DND-41 (cell line): ENCODE measurements at regions not wholly inside any gene's neighbourhood (a gene's known extent, or its start where the extent isn't known, plus 50 kb on each side); places are given as distances from the start of the nearest gene placed in this dataset.

Experiments
- ATAC-seq: fragments of 200-7000 bp; cut with Tn5 transposase; 3 replicates; pipeline ENCODE4 v1.9.1; 2021; ENCODE audit warnings: low read depth; ENCODE audit not compliant: insufficient read depth
- DNase-seq: peaks from one replicate; pipeline ENCODE4 v3.0.0-alpha.2; 2020
- H2AFZ ChIP-seq: 2 replicates; pipeline ENCODE4 v1.6.0; 2012; ENCODE audit warnings: low read depth, low read length
- H3K27ac ChIP-seq: 2 replicates; pipeline ENCODE4 v1.5.1; 2012; ENCODE audit warnings: low read length, inconsistent platforms
- H3K27me3 ChIP-seq: fragments of 200-600 bp; sonication (generic); 2 replicates; pipeline ENCODE4 v1.6.0; 2012; ENCODE audit warnings: low read length, mild to moderate bottlenecking, inconsistent platforms; ENCODE audit not compliant: insufficient read depth, poor library complexity
- H3K36me3 ChIP-seq: 2 replicates; pipeline ENCODE4 v1.5.1; 2012; ENCODE audit warnings: low read length, inconsistent platforms; ENCODE audit not compliant: insufficient read depth
- H3K4me1 ChIP-seq: 2 replicates; pipeline ENCODE4 v1.5.1; 2012; ENCODE audit warnings: mild to moderate bottlenecking, low read length; ENCODE audit not compliant: insufficient read depth
- H3K4me2 ChIP-seq: 2 replicates; pipeline ENCODE4 v1.6.0; 2012; ENCODE audit warnings: mild to moderate bottlenecking, moderate library complexity, low read length, inconsistent platforms; ENCODE audit not compliant: insufficient read depth
- H3K4me3 ChIP-seq, 2 experiments: fragments of 200-600 bp in 1 of 2; shearing (Covaris generic) in 1 of 2; 2 replicates each; pipeline ENCODE4 v1.5.1; 2012 to 2016; ENCODE audit warnings: inconsistent platforms in 2 of 2, low read length in 2 of 2, mild to moderate bottlenecking in 2 of 2, low read depth in 1 of 2, moderate library complexity in 1 of 2
- H3K79me2 ChIP-seq: 2 replicates; pipeline ENCODE4 v1.6.0; 2012; ENCODE audit warnings: low read length, inconsistent platforms; ENCODE audit not compliant: insufficient read depth
- H3K9ac ChIP-seq: 2 replicates; pipeline ENCODE4 v1.6.0; 2012; ENCODE audit warnings: low read depth, mild to moderate bottlenecking, inconsistent platforms, low read length, moderate library complexity
- H3K9me3 ChIP-seq: 2 replicates; pipeline ENCODE4 v1.5.1; 2012; ENCODE audit warnings: low read length, moderate library complexity, mild to moderate bottlenecking, inconsistent platforms; ENCODE audit not compliant: insufficient read depth, severe bottlenecking
- H4K20me1 ChIP-seq: 2 replicates; pipeline ENCODE4 v1.6.0; 2012; ENCODE audit warnings: low read length; ENCODE audit not compliant: insufficient read depth
- CTCF ChIP-seq: IDR thresholded peaks from 2 replicates; pipeline ENCODE4 v1.5.1; 2012; ENCODE audit warnings: borderline replicate concordance, low read length, moderate library complexity, mild to moderate bottlenecking; ENCODE audit not compliant: poor library complexity, severe bottlenecking; ENCODE audit errors: extremely low read depth
- EZH2 ChIP-seq: IDR thresholded peaks from 3 replicates; pipeline ENCODE4 v1.6.1; 2012; ENCODE audit warnings: borderline replicate concordance, low read depth, mild to moderate bottlenecking, moderate library complexity, low read length, inconsistent platforms; ENCODE audit not compliant: severe bottlenecking

DNA sequence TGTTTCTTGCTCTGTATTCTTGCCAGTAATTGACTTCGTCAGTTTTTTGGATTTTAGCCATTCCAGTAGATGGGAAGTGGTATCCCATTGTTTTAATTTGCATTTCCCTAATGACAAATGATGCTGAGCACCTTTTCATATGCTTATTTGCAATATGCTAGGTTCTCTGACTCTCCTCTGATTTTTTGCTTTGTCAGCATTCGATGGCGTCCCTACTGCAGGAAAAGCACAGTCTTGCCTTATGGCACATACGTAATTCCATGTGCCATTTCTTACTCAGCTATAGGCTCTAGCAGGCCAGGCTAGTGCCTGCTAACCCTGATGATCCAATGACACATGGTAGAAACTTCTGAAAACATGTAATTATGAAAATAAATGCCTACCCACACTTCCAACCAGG lies 239.2 kb upstream of the ATP10A start:
- ATAC-seq = no peak
- H3K4me1 ChIP-seq = no peaks in the 10 kb centered on the region

GRCh38 chr15:26101443-26101842 lies 238.3 kb upstream of the ATP10A start:
- Histone ChIP-seq H3K27me3 (no peaks in the 10 kb centered on the region), H3K4me2 (no peak overlapping the region), H3K4me1 (no peaks in the 10 kb centered on the region), H3K36me3 (no peaks in the 10 kb centered on the region), H4K20me1 (no peaks in the 10 kb centered on the region), H3K4me3 (no peak overlapping the region), H3K79me2 (no peaks in the 10 kb centered on the region), H3K9ac (no peak overlapping the region), H3K9me3 (no peaks in the 10 kb centered on the region), H2AFZ (no peak overlapping the region), H3K27ac (no peak overlapping the region)
- no peak for ATAC-seq
- no peak for DNase-seq
- no peak for TF ChIP-seq EZH2
- TF ChIP-seq CTCF = no peak

More for the DNA sequence above, 239.2 kb upstream of the ATP10A start:
- Histone ChIP-seq H3K9ac (no peak overlapping the region), H3K27me3 (no peaks in the 10 kb centered on the region), H3K79me2 (no peaks in the 10 kb centered on the region), H2AFZ (no peak overlapping the region), H3K9me3 (no peaks in the 10 kb centered on the region), H3K36me3 (no peaks in the 10 kb centered on the region), H3K4me3 (no peak overlapping the region), H3K27ac (no peak overlapping the region), H4K20me1 (no peaks in the 10 kb centered on the region), H3K4me2 (no peak overlapping the region)
- no peak for DNase-seq
- TF ChIP-seq EZH2 (no peak), CTCF (no peak)

DNA sequence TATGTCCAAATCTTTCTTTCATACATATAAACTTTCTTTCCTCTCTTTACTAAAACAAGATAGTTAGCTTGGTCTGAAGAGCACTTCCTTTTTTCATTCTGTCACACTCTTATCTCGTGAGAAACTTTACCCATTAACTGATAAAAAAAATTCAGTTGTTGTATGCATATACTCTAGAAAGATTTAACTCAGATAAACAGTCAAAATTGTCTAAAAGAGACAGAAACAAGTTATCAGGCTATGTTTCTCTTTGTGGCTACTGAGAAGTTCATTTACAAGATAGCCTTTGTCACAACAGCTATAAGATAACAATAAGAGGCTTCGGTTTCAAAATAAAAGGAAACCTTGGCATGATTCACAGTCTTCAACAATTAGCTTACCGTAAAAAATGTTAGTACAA lies 235.7 kb upstream of the ATP10A start:
- H3K4me1 ChIP-seq = no peaks in the 10 kb centered on the region
- no peak for ATAC-seq
- TF ChIP-seq EZH2 (no peak), CTCF (no peak)
- H3K36me3 ChIP-seq = no peaks in the 10 kb centered on the region
- H3K4me2 ChIP-seq = no peak overlapping the region
- no peaks in the 10 kb centered on the region for H3K9me3 ChIP-seq
- no peaks in the 10 kb centered on the region for H3K27me3 ChIP-seq
- no peaks in the 10 kb centered on the region for H3K79me2 ChIP-seq
- no peak overlapping the region for H3K4me3 ChIP-seq
- H3K27ac ChIP-seq = no peak overlapping the region
- H3K9ac ChIP-seq = no peak overlapping the region
- no peak overlapping the region for H2AFZ ChIP-seq
- no peak for DNase-seq
- H4K20me1 ChIP-seq = no peaks in the 10 kb centered on the region

DNA sequence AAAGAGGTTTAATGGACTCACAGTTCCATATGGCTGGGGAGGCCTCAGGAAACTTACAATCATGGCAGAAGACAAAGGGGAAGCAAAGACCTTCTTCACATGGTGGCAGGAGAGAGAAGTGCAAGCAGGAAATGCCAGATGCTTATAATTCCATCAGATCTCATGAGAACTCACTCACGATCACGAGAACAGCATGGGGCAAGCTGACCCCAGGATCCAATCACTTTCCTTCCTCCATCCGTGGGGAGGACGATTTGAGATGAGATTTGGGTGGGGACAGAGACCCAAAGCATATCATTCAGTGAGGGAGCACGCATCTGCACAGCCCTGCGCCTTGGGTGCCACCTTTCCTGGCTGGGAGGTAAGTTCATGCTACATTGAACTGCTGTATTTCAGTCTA lies 234.1 kb upstream of the ATP10A start:
- H3K36me3 ChIP-seq = no peaks in the 10 kb centered on the region
- ATAC-seq = no peak
- no peak overlapping the region for H3K9ac ChIP-seq
- H3K27me3 ChIP-seq = no peaks in the 10 kb centered on the region
- H3K4me2 ChIP-seq = no peak overlapping the region
- no peak overlapping the region for H2AFZ ChIP-seq
- H3K79me2 ChIP-seq = no peaks in the 10 kb centered on the region
- no peak overlapping the region for H3K4me3 ChIP-seq
- no peak for TF ChIP-seq EZH2
- no peak for TF ChIP-seq CTCF
- no peaks in the 10 kb centered on the region for H3K4me1 ChIP-seq
- H3K27ac ChIP-seq = no peak overlapping the region
- no peaks in the 10 kb centered on the region for H3K9me3 ChIP-seq
- DNase-seq = no peak
- H4K20me1 ChIP-seq = no peaks in the 10 kb centered on the region
